Suprapubic skin (tissue), 4 donors: ENCODE measurements at regions not wholly inside any gene's neighbourhood (a gene's known extent, or its start where the extent isn't known, plus 50 kb on each side); places are given as distances from the start of the nearest gene placed in this dataset.

Experiments
- EP300 ChIP-seq: sonication (generic); formaldehyde crosslinking; IDR thresholded peaks from one replicate; pipeline ENCODE4 v1.6.1; 2017; ENCODE audit warnings: antibody characterized with exemption
- POLR2A ChIP-seq, 2 donors: fragments of 450-650 bp; IDR thresholded peaks; one replicate each; pipeline ENCODE4 v1.6.1; 2017; ENCODE audit warnings: antibody characterized with exemption in 2 of 2, mild to moderate bottlenecking in 2 of 2, moderate library complexity in 2 of 2
- POLR2AphosphoS5 ChIP-seq, 3 donors: sonication (generic); formaldehyde crosslinking; IDR thresholded peaks; one replicate each; pipeline ENCODE4 v1.6.1; 2017; ENCODE audit warnings: antibody characterized with exemption in 3 of 3
- TF ChIP-seq, protein P1 (sequence below), 2 donors: fragments of 200-600 bp in 1 of 2; fragments of 450-650 bp in 1 of 2; sonication (generic) in 1 of 2; IDR thresholded peaks; one replicate each; pipeline ENCODE4 v1.5.1; 2016 to 2019; ENCODE audit warnings: antibody characterized with exemption in 2 of 2, mild to moderate bottlenecking in 1 of 2, moderate library complexity in 1 of 2

DNA sequence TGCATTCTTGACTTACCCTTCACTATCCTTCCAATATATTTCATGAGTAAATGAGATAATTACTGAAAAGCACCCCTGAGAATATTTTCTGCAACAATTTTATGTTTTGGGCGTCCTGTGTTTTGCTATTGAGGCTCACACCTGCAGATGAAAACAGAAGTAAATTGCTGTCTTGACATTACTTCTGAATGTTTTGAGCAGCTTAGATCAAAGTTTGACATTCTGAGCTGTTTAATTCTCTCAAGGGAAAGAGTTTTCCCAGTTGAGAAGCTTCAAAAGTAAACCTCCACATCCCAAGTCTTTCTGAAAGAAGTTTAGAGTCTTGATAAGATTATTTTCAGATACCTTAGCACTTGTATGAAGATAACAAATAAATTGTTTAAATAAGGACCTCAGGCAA, 1667.2 kb upstream of the SLC10A2 start:
- TF ChIP-seq, protein P1, sequence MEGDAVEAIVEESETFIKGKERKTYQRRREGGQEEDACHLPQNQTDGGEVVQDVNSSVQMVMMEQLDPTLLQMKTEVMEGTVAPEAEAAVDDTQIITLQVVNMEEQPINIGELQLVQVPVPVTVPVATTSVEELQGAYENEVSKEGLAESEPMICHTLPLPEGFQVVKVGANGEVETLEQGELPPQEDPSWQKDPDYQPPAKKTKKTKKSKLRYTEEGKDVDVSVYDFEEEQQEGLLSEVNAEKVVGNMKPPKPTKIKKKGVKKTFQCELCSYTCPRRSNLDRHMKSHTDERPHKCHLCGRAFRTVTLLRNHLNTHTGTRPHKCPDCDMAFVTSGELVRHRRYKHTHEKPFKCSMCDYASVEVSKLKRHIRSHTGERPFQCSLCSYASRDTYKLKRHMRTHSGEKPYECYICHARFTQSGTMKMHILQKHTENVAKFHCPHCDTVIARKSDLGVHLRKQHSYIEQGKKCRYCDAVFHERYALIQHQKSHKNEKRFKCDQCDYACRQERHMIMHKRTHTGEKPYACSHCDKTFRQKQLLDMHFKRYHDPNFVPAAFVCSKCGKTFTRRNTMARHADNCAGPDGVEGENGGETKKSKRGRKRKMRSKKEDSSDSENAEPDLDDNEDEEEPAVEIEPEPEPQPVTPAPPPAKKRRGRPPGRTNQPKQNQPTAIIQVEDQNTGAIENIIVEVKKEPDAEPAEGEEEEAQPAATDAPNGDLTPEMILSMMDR (IDR thresholded peaks at IDR 0.05), result no peak
- TF ChIP-seq POLR2A (IDR thresholded peaks at IDR 0.05), result no peak
- no peak for TF ChIP-seq POLR2AphosphoS5 (IDR thresholded peaks at IDR 0.05)
- TF ChIP-seq EP300, result no peak
